GM12864 (cell line): ENCODE measurements at regions not wholly inside any gene's neighbourhood (a gene's known extent, or its start where the extent isn't known, plus 50 kb on each side); places are given as distances from the start of the nearest gene placed in this dataset.
"Not testable (repeated sequence)": the region's sequence is repeated elsewhere in the genome, so short reads cannot be mapped to it uniquely, and the experiment has no call there.

Experiments used
- DNase-seq: peaks from one replicate; pipeline ENCODE4 v3.0.0-alpha.2; 2011; ENCODE audit warnings: low read depth
- H3K4me3 ChIP-seq: 2 replicates; pipeline ENCODE4 v1.5.1; 2011; ENCODE audit warnings: mild to moderate bottlenecking, low read depth, low read length, control low read depth
- TF ChIP-seq, protein P1 (sequence below): IDR thresholded peaks from 2 replicates; pipeline ENCODE4 v1.5.1; 2011; ENCODE audit warnings: low read depth, mild to moderate bottlenecking, moderate library complexity, low read length, control low read depth, inconsistent platforms; ENCODE audit errors: missing control alignments

DNA sequence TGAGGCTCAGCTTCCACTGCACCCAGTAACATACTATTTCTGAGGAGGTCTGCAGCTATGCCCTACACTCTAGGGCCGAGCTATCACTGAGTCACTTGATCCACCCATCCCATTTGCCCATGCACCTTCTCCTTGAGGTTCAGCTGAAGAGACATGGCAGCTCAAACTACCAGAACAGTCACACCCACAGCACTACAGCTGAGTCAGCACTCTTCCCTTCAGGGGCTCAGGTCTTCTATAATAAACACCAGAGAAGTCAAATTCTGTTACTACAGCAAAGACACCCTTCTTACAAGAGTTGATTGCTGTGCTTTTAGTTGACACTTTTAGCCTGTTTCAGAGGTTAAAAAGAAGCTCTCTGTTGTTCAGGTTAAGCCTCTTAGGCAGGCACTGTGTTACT lies 1696.4 kb upstream of the ADGRL3 start:
- no peak for DNase-seq
- no peak overlapping the region for H3K4me3 ChIP-seq
- TF ChIP-seq, protein P1, sequence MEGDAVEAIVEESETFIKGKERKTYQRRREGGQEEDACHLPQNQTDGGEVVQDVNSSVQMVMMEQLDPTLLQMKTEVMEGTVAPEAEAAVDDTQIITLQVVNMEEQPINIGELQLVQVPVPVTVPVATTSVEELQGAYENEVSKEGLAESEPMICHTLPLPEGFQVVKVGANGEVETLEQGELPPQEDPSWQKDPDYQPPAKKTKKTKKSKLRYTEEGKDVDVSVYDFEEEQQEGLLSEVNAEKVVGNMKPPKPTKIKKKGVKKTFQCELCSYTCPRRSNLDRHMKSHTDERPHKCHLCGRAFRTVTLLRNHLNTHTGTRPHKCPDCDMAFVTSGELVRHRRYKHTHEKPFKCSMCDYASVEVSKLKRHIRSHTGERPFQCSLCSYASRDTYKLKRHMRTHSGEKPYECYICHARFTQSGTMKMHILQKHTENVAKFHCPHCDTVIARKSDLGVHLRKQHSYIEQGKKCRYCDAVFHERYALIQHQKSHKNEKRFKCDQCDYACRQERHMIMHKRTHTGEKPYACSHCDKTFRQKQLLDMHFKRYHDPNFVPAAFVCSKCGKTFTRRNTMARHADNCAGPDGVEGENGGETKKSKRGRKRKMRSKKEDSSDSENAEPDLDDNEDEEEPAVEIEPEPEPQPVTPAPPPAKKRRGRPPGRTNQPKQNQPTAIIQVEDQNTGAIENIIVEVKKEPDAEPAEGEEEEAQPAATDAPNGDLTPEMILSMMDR: no peak

DNA sequence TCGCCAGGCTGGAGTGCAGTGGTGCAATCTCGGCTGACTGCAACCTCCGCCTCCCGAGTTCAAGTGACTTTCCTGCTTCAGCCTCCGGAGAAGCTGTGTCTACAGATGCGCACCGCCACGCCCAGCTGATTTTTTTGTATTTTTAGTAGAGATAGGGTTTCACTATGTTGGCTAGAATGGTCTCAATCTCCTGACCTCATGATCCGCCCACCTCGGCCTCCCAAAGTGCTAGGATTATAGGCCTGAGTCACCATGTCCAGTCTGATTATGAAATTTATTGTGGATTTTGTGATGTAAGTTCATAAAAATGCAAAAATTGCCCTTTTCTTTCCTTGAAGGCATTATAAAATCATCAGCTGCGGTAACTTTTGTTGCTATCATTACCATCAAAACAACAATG lies 1688.3 kb upstream of the ADGRL3 start:
- not testable (repeated sequence) for DNase-seq, H3K4me3 ChIP-seq

DNA sequence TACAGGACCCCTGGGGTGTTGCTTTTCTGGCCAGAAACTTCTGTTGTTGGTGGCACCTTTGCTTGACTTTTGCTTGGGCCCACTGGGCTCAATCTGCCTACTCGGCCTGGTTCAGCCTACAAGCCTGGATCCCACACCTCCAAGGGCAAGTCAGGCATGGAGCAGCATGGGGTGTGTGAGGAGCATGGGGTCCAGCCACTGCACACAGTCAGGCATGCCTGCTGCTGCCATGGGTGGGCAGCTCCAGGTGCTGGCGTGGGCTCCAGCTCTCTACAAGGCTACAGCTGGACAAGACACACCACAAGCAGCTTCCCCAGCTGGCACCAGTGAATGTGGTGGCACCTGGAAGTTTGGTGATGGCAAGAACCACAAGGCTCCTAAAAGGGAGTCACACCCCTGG lies 1683.1 kb upstream of the ADGRL3 start:
- TF ChIP-seq, protein P1: no peak
- DNase-seq: no peak
- H3K4me3 ChIP-seq: no peak overlapping the region

DNA sequence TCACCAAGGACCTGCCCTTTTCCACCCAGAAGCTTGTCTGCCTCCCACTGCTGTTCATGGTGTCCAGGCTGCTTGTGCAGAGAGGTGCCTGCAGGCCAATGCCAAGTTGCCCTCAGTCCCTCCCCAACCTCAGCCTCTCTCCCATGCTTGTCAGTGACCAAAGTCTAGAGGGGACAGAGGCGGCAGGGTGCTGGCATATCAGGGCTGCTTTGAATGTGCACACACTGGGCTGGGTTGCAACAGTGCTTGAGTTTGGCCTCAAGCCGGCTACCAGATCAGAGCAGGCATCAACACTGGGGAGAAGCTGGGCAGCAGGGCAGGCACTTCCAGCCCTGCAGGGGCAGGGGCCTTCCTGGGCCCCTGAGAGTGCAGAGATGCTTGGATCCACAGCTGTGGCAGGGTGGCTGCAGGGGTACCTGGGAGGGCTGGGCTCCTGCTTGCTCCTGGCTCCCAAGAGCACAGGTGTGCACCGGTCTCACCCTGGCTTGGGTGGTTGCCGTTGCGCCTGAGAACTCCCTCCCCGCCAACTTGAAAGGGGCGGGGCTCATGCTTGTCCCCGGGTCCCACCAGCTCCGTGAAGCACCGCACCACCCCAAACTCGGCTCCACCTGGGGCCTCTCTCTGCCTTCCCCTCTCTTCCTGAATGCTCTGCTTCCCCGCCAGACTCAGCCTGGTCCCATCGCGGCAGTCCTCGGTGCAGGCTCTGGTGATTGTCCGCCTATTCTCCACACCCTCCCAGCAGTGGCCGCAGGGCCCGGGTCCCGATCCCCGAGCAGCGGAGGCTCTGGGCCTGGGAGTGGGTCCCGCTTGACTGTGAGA lies 1681.9 kb upstream of the ADGRL3 start:
- DNase-seq: no peak
- H3K4me3 ChIP-seq: no peak overlapping the region
- TF ChIP-seq, protein P1: no peak

DNA sequence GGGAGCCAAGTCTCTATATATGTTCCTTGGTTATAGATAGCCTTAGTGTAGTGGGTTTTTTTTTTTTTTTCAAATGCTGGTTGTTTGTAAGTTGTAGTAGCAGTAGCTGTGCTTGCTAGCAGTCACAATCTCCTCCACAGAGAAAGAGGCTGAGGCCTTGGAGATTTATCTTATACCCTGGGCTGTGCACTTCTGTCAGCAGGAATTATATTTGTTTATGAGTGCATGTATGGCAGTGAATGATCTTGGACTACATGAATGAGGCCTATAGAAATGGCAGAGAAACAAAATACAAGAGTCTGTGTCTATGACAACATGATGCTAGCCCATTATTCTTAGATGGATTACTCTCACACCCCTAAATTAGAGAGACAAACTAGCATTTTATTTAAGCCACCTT lies 1674.2 kb upstream of the ADGRL3 start:
- no peak overlapping the region for H3K4me3 ChIP-seq
- DNase-seq: no peak
- TF ChIP-seq, protein P1: no peak

DNA sequence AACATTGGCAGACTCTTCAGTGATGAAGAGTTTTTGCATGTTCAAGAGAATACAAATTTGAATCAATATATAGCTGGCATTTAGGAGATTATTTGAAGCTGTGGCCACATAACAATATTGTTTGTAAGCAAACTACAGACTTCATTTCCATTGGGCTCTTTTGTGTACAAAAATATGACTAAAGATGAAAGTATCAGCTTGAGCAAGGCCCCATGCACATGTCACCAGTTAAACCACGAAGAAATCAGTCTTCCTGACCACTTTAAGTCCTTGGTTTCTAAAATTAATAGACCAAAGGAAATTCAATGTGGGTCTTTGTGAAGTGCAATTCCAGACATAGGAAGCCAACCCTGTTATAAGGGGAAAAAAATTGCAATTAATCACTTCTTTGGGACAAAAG lies 1664.6 kb upstream of the ADGRL3 start:
- DNase-seq: no peak
- no peak overlapping the region for H3K4me3 ChIP-seq
- TF ChIP-seq, protein P1: no peak

DNA sequence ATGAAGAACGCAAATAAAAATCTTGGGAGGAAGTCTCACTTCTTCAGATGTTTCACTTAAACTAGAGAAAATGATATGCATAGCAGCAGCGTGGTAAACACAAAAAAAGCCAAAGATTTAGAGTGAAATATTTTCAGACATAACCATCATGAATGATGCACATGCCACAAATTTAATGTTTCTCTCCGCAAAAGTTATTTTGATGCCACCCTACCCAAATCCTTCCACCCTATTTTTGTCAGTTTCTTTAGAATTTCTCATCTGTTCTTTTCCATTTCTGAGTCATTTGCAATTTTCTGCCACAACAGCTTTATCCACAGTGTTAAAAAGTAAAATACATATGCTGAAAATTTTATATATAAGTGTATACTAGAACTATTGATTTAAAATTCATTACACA lies 1663.7 kb upstream of the ADGRL3 start:
- no peak for DNase-seq
- no peak overlapping the region for H3K4me3 ChIP-seq
- TF ChIP-seq, protein P1: no peak
